Esophagus squamous epithelium (tissue), 5 donors: ENCODE measurements at regions not wholly inside any gene's neighbourhood (a gene's known extent, or its start where the extent isn't known, plus 50 kb on each side); places are given as distances from the start of the nearest gene placed in this dataset.

Source experiments
- DNase-seq: peaks from one replicate; lab custom pipeline; 2025; lab: John Stamatoyannopoulos, UW
- H3K27ac ChIP-seq, 4 donors: fragments of 200-600 bp; sonication (generic); one replicate each; pipeline ENCODE4 v1.5.1; 2016 to 2019; ENCODE audit warnings: mild to moderate bottlenecking in 1 of 4
- H3K27me3 ChIP-seq, 4 donors: fragments of 200-600 bp; sonication (generic); 1 replicate in 3 of 4; 2 replicates in 1 of 4; pipeline versions ENCODE4 v1.5.1 to v1.6.0; 2017 to 2021; ENCODE audit warnings: antibody characterized with exemption in 1 of 4
- H3K36me3 ChIP-seq, 3 donors: fragments of 200-600 bp; sonication (generic); one replicate each; pipeline ENCODE4 v1.5.1; 2016 to 2019
- H3K4me1 ChIP-seq, 3 donors: fragments of 200-600 bp; sonication (generic); one replicate each; pipeline ENCODE4 v1.5.1; 2017 to 2019
- H3K4me3 ChIP-seq, 4 donors: fragments of 200-600 bp; sonication (generic); 1 replicate in 3 of 4; 2 replicates in 1 of 4; pipeline ENCODE4 v1.5.1; 2016 to 2019; ENCODE audit warnings: mild to moderate bottlenecking in 2 of 4, moderate library complexity in 1 of 4
- H3K9me3 ChIP-seq, 3 donors: fragments of 200-600 bp; sonication (generic); one replicate each; pipeline ENCODE4 v1.5.1; 2016 to 2019
- CTCF ChIP-seq, 6 experiments: fragments of 450-650 bp in 4 of 6; fragments of 200-600 bp in 2 of 6; sonication (generic) in 2 of 6; IDR thresholded peaks; one replicate each; pipeline ENCODE4 v1.5.1; 2016 to 2019; ENCODE audit warnings: antibody characterized with exemption in 6 of 6, mild to moderate bottlenecking in 4 of 6, moderate library complexity in 4 of 6
- POLR2A ChIP-seq, 4 donors: fragments of 450-650 bp; IDR thresholded peaks; one replicate each; pipeline ENCODE4 v1.6.1; 2017; ENCODE audit warnings: antibody characterized with exemption in 4 of 4, mild to moderate bottlenecking in 4 of 4, moderate library complexity in 3 of 4
- WGBS, 2 donors: methylation state at CpG; one replicate each; pipeline ENCODE4 v1.1.5; 2018; 5-methylcytosine and 5-hydroxymethylcytosine counted together
- intact Hi-C: fragments of 100-400 bp; cut with DNase I; formaldehyde crosslinking; loops from one replicate; pipeline ENCODE4 v1.15.0; 2022
- donor health status: DM: yes; HTN: yes; CAD: no.

DNA sequence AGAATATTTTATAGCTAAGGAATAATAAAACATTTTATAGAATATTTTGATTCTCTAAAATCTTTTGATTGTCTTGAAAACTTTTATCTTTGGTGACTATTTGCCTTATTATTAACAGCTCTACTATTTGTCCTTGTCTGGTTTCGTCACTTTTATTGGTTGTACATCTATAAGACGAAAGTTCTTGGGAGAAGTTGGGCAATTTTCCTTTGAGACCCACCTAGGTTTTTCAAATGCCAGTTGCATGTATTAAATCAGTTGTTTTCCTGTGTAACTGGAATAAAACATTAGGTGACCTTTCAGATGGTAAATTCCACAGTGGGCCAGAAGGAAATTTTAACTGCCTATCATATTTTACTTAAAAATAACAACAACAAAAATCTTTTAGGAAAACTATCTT, 1245.7 kb downstream of the SI start:
- no peaks in the 10 kb centered on the region for H3K27me3 ChIP-seq
- H3K4me1 ChIP-seq: no peaks in the 10 kb centered on the region
- peaks cover 0 to 15% (median 4%) of the 10 kb centered on the region in 3 donors for H3K9me3 ChIP-seq
- TF ChIP-seq CTCF (IDR thresholded peaks at IDR 0.05): no peak
- TF ChIP-seq POLR2A (IDR thresholded peaks at IDR 0.05): no peak
- WGBS, 2 donors: 41 to 83% methylated on average over 2 of the region's 2 CpGs
- H3K36me3 ChIP-seq: no peaks in the 10 kb centered on the region
- no peak overlapping the region for H3K27ac ChIP-seq
- intact Hi-C loops: no loop called here
- DNase-seq: no peak
- no peak overlapping the region for H3K4me3 ChIP-seq

DNA sequence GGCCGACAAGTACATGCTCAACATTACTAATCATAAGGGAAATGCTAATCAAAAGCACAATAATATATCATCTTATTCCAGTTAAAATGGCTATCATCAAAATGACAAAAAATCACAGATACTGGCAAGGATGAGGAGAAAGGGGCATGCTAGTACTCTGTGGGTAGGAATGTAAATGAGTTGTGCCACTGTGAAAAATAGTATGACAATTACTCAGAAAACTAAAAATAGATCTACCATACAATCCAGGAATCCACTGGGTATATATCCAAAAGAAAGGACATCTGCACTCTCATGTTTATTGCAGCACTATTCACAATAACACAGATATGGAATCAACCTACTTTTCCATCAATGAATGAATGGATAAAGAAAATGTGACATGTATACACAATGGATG, 1256.5 kb downstream of the SI start:
- 81 to 90% methylated on average over 1 of the region's 1 CpG for WGBS, 2 donors
- H3K9me3 ChIP-seq: peaks cover 0 to 3% (median 0%) of the 10 kb centered on the region in 3 donors

GRCh38 chr3:163817015-163817414, 1261.3 kb downstream of the SI start:
- H3K27ac ChIP-seq: no peak overlapping the region

More for the DNA sequence above, 1256.5 kb downstream of the SI start:
- no peak overlapping the region for H3K4me3 ChIP-seq
- TF ChIP-seq CTCF (IDR thresholded peaks at IDR 0.05): no peak
- TF ChIP-seq POLR2A (IDR thresholded peaks at IDR 0.05): no peak
- no peaks in the 10 kb centered on the region for H3K36me3 ChIP-seq
- no peak for DNase-seq
- H3K27me3 ChIP-seq: no peaks in the 10 kb centered on the region
- no peaks in the 10 kb centered on the region for H3K4me1 ChIP-seq
- H3K27ac ChIP-seq: no peak overlapping the region
- intact Hi-C loops: no loop called here

GRCh38 chr3:163813935-163814334, 1264.4 kb downstream of the SI start:
- Histone ChIP-seq H3K4me3 (no peak overlapping the region), H3K27ac (no peak overlapping the region), H3K36me3 (no peaks in the 10 kb centered on the region), H3K4me1 (no peaks in the 10 kb centered on the region), H3K27me3 (no peaks in the 10 kb centered on the region), H3K9me3 (no peaks in the 10 kb centered on the region)
- TF ChIP-seq POLR2A (IDR thresholded peaks at IDR 0.05) (no peak), CTCF (IDR thresholded peaks at IDR 0.05) (no peak)
- no peak for DNase-seq
- intact Hi-C loops: no loop called here

More at GRCh38 chr3:163817015-163817414, 1261.3 kb downstream of the SI start:
- H3K9me3 ChIP-seq: peaks cover 0 to 3% (median 0%) of the 10 kb centered on the region in 3 donors
- DNase-seq: no peak
- H3K36me3 ChIP-seq: no peaks in the 10 kb centered on the region
- no peaks in the 10 kb centered on the region for H3K4me1 ChIP-seq
- intact Hi-C loops: no loop called here
- H3K27me3 ChIP-seq: no peaks in the 10 kb centered on the region
- no peak overlapping the region for H3K4me3 ChIP-seq
- TF ChIP-seq CTCF (IDR thresholded peaks at IDR 0.05) (no peak), POLR2A (IDR thresholded peaks at IDR 0.05) (no peak)
- WGBS, 2 donors: 86 to 88% methylated on average over 6 of the region's 6 CpGs

GRCh38 chr3:163812006-163812405, 1266.3 kb downstream of the SI start:
- Histone ChIP-seq H3K9me3 (no peaks in the 10 kb centered on the region), H3K4me1 (no peaks in the 10 kb centered on the region), H3K4me3 (no peak overlapping the region), H3K27me3 (no peaks in the 10 kb centered on the region), H3K36me3 (no peaks in the 10 kb centered on the region), H3K27ac (no peak overlapping the region)
- 53 to 56% methylated on average over 3 of the region's 3 CpGs for WGBS, 2 donors
- intact Hi-C loops: no loop called here
- no peak for DNase-seq
- TF ChIP-seq POLR2A (IDR thresholded peaks at IDR 0.05): no peak
- TF ChIP-seq CTCF (IDR thresholded peaks at IDR 0.05): no peak
